ENCODE measurements at regions not wholly inside any gene's neighbourhood (a gene's known extent, or its start where the extent isn't known, plus 50 kb on each side); places are given as distances from the start of the nearest gene placed in this dataset.

DNA sequence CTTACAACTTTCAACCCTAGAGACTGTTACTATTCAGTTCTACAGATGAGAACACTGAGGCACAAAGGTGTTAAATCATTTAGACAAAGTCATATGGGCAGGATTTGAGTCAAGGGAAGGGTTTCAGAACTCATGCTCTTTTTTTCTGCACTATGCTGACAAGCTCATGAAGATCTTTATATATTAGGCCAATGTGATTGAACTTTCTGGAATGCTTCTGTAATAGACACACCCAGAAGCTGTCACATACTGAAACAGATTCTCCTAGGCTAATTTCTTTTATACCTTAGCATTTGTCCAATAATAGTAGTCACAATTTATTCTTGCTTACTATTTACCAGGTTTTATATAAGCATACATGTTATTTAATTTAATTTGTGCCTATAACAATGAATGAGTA, 164.0 kb downstream of the ALG10B start:
- H3K4me1 ChIP-seq, result no peaks in the 10 kb centered on the region
- H3K9me3 ChIP-seq, result no peaks in the 10 kb centered on the region
- H3K4me3 ChIP-seq, result no peak overlapping the region
- H3K27ac ChIP-seq, result no peak overlapping the region
- intact Hi-C loops (cut with DNase I), result no loop called here
- TF ChIP-seq CTCF (IDR thresholded peaks at IDR 0.05), result no peak
- DNase-seq (no peak), ATAC-seq (no peak)
- H3K36me3 ChIP-seq, result no peaks in the 10 kb centered on the region
- no peaks in the 10 kb centered on the region for H3K27me3 ChIP-seq

- Histone ChIP-seq H3K36me3 (no peaks in the 10 kb centered on the region), H3K27ac (no peak overlapping the region), H3K9me3 (no peaks in the 10 kb centered on the region), H3K27me3 (no peaks in the 10 kb centered on the region), H3K4me3 (no peak overlapping the region), H3K4me1 (no peaks in the 10 kb centered on the region)
- DNase-seq (no peak), ATAC-seq (no peak)
- intact Hi-C loops (cut with DNase I), result no loop called here
- no peak for TF ChIP-seq CTCF (IDR thresholded peaks at IDR 0.05)
Measured at GRCh38 chr12:38484821-38485449, 168.4 kb downstream of the ALG10B start.

DNA sequence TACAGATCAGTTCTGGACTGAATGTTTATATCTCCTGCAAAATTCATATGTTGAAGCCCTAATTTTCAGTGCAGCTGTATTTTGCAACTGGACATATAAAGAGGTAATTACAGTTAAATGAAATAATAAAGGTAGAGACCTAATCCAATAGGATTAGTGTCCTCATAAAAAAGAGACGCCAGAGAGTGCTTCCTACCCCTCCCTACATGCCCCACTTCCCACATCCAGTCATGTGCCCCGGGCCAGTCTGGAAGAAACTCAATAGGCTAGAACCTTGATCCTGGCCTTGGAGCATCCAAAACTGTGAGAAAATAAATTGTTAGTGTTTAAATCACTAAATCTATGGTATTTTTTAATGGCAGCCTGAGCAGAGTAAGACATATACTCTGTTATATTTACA, 172.3 kb downstream of the ALG10B start:
- intact Hi-C loops (cut with DNase I), result no loop called here
- Histone ChIP-seq H3K36me3 (no peaks in the 10 kb centered on the region), H3K4me1 (no peaks in the 10 kb centered on the region), H3K4me3 (no peak overlapping the region), H3K9me3 (no peaks in the 10 kb centered on the region), H3K27ac (no peak overlapping the region), H3K27me3 (no peaks in the 10 kb centered on the region)
- TF ChIP-seq CTCF (IDR thresholded peaks at IDR 0.05), result no peak
- ATAC-seq, result no peak
- DNase-seq, result no peak

DNA sequence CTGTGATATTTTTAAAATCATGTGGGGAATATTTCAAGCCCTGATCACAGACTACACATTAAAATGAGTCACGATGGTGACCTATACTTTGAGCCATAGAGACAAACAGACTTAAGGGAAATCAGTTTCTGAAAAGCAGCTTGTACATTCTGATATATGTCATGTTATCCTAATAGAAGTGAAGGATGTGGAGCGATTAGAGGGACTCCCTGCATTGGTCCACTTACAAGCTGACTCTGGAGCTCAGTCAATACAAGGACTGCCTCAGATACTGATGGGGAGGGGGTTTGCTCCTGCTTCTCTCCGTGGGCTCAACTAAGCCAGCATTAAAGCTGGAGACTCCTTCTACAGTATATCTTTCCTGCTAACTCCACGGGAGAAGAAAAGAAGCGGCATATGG, 173.5 kb downstream of the ALG10B start:
- Histone ChIP-seq H3K4me3 (no peak overlapping the region), H3K9me3 (no peaks in the 10 kb centered on the region), H3K27ac (no peak overlapping the region), H3K4me1 (no peaks in the 10 kb centered on the region), H3K36me3 (no peaks in the 10 kb centered on the region), H3K27me3 (no peaks in the 10 kb centered on the region)
- ATAC-seq (no peak), DNase-seq (no peak)
- intact Hi-C loops (cut with DNase I), result no loop called here
- TF ChIP-seq CTCF (IDR thresholded peaks at IDR 0.05), result no peak

DNA sequence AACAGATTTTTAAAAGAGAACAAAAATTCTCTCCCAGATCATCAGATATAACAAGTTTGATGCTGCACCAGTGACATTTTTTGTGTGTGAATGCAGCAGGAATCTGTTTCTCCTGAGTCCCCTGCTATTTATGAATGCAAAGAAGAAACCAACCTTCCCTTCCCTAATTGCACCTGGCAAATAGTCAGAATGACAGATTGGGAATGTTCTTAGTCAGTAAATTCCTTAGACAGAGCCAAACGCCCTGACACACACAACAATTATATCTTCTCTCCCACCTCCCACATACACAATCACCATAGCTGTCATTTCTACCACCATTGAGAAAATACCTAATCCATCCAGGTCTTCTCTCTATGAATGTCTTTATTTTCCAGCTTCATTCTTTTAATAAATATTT, 174.4 kb downstream of the ALG10B start:
- Histone ChIP-seq H3K9me3 (no peaks in the 10 kb centered on the region), H3K4me3 (no peak overlapping the region), H3K27ac (no peak overlapping the region), H3K36me3 (no peaks in the 10 kb centered on the region), H3K27me3 (no peaks in the 10 kb centered on the region), H3K4me1 (no peaks in the 10 kb centered on the region)
- intact Hi-C loops (cut with DNase I), result no loop called here
- no peak for ATAC-seq
- DNase-seq, result no peak
- TF ChIP-seq CTCF (IDR thresholded peaks at IDR 0.05), result no peak

DNA sequence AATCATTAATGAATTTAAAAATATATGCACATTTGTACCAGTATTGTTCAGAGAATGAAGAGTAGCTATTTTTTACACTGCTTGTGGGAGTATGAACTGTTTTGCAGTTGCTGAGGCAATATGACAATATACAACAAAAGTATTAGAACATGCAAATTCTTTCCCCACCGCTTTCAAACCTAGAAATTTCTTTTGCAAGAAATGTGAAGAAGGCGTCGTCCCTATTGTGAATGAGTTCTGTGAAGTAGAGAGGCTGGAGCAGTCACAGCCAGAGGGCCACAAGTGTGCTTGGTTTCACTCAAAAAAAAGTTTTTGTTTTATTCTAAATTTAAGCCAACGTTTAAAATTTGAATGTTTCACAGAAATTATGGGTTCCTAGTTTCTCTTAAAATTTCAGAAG, 184.9 kb downstream of the ALG10B start:
- intact Hi-C loops (cut with DNase I), result no loop called here
- DNase-seq (no peak), ATAC-seq (no peak)
- peaks cover 4% of the 10 kb centered on the region for H3K9me3 ChIP-seq
- no peak for TF ChIP-seq CTCF (IDR thresholded peaks at IDR 0.05)
- no peaks in the 10 kb centered on the region for H3K4me1 ChIP-seq
- H3K4me3 ChIP-seq, result no peak overlapping the region
- H3K27ac ChIP-seq, result no peak overlapping the region
- H3K36me3 ChIP-seq, result no peaks in the 10 kb centered on the region
- H3K27me3 ChIP-seq, result no peaks in the 10 kb centered on the region
